Peyer's patch (tissue), 4 donors: ENCODE measurements at regions not wholly inside any gene's neighbourhood (a gene's known extent, or its start where the extent isn't known, plus 50 kb on each side); places are given as distances from the start of the nearest gene placed in this dataset.
"Not testable (repeated sequence)": the region's sequence is repeated elsewhere in the genome, so short reads cannot be mapped to it uniquely, and the experiment has no call there.

ENCODE experiments used
- DNase-seq, 3 donors: peaks; one replicate each; pipeline ENCODE4 v3.0.0-alpha.2; 2017 to 2019
- H3K27ac ChIP-seq, 4 donors: fragments of 200-600 bp; sonication (generic); one replicate each; pipeline ENCODE4 v1.5.1; 2016 to 2019
- H3K27me3 ChIP-seq, 2 donors: fragments of 200-600 bp; sonication (generic); one replicate each; pipeline ENCODE4 v1.5.1; 2019
- H3K36me3 ChIP-seq, 3 donors: fragments of 200-600 bp; sonication (generic); one replicate each; pipeline ENCODE4 v1.5.1; 2016 to 2019
- H3K4me1 ChIP-seq, 4 donors: fragments of 200-600 bp; sonication (generic); one replicate each; pipeline ENCODE4 v1.5.1; 2016 to 2019
- H3K4me3 ChIP-seq, 4 donors: fragments of 200-600 bp; sonication (generic); 1 replicate in 3 of 4; 2 replicates in 1 of 4; pipeline ENCODE4 v1.5.1; 2016 to 2019; ENCODE audit warnings: mild to moderate bottlenecking in 1 of 4
- H3K9me3 ChIP-seq, 4 donors: fragments of 200-600 bp; sonication (generic); one replicate each; pipeline ENCODE4 v1.5.1; 2016 to 2019; ENCODE audit warnings: mild to moderate bottlenecking in 1 of 4
- CTCF ChIP-seq, 6 experiments: fragments of 450-650 bp in 4 of 6; fragments of 200-600 bp in 2 of 6; sonication (generic) in 1 of 6; IDR thresholded peaks; one replicate each; pipeline ENCODE4 v1.5.1; 2017 to 2019; ENCODE audit warnings: antibody characterized with exemption in 6 of 6, mild to moderate bottlenecking in 3 of 6, moderate library complexity in 1 of 6
- POLR2A ChIP-seq, 2 donors: fragments of 450-650 bp; IDR thresholded peaks; one replicate each; pipeline ENCODE4 v1.5.1; 2017; ENCODE audit warnings: antibody characterized with exemption in 2 of 2, mild to moderate bottlenecking in 2 of 2, moderate library complexity in 2 of 2

DNA sequence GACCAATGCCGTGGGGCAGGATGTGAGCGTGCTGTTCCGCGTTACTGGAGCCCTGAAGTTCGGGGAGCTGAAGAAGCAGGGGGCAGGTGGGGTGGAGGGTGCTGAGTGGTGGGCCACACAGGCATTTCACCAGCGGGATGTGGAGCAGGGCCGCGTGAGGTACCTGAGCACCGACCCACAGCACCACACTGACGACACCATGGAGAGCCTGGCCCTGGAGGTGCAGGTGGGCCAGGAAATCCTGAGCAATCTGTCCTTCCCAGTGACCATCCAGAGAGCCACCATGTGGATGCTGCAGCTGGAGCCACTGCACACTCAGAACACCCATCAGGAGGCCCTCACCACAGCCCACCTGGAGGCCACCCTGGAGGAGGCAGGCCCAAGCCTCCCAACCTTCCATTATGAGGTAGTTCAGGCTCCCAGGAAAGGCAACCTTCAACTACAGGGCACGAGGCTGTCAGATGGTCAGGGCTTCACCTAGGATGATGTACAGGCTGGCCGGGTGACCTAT is 179.6 kb downstream of the TBC1D2B start:
- Histone ChIP-seq H3K9me3 (no peaks in the 10 kb centered on the region), H3K4me3 (no peak overlapping the region), H3K27ac (no peak overlapping the region), H3K4me1 (no peaks in the 10 kb centered on the region), H3K36me3 (no peaks in the 10 kb centered on the region), H3K27me3 (no peaks in the 10 kb centered on the region)
- no peak for DNase-seq
- TF ChIP-seq POLR2A (IDR thresholded peaks at IDR 0.05) = no peak
- TF ChIP-seq CTCF (IDR thresholded peaks at IDR 0.05) = no peak

DNA sequence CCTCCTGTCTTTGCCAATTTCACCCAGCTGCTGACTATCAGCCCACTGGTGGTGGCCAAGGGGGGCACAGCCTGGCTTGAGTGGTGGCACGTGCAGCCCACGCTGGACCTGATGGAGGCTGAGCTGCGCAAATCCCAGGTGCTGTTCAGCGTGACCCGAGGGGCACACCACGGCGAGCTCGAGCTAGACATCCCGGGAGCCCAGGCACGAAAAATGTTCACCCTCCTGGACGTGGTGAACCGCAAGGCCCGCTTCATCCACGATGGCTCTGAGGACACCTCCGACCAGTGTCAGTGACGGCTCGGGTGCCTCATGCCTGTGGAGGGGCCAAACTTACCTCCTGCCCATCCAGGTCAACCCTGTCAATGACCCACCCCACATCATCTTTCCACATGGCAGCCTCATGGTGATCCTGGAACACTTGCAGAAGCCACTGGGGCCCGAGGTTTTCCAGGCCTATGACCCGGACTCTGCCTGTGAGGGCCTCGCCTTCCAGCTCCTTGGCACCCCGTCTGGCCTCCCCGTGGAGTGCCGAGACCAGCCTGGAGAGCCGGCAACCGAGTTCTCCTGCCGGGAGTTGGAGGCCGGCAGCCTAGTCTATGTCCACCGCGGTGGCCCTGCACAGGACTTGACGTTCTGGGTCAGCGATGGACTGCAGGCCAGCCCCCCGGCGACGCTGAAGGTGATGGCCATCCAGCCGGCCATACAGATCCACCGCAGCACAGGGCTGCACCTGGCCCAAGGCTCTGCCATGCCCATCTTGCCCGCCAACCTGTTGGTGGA is 180.2 kb downstream of the TBC1D2B start:
- not testable (repeated sequence) for DNase-seq, H3K36me3 ChIP-seq, H3K4me1 ChIP-seq, H3K4me3 ChIP-seq, H3K27me3 ChIP-seq, H3K9me3 ChIP-seq, H3K27ac ChIP-seq

GRCh38 chr15:77896147-77897112 is 181.1 kb downstream of the TBC1D2B start:
- not testable (repeated sequence) for H3K27me3 ChIP-seq, DNase-seq, H3K4me1 ChIP-seq, H3K36me3 ChIP-seq, H3K27ac ChIP-seq, H3K9me3 ChIP-seq, H3K4me3 ChIP-seq

GRCh38 chr15:77895742-77896141 is 181.8 kb downstream of the TBC1D2B start:
- DNase-seq = no peak
- Histone ChIP-seq H3K27me3 (no peaks in the 10 kb centered on the region), H3K36me3 (no peaks in the 10 kb centered on the region), H3K9me3 (no peaks in the 10 kb centered on the region), H3K4me1 (no peaks in the 10 kb centered on the region), H3K27ac (no peak overlapping the region), H3K4me3 (no peak overlapping the region)
- TF ChIP-seq POLR2A (IDR thresholded peaks at IDR 0.05) (no peak), CTCF (IDR thresholded peaks at IDR 0.05) (no peak)

- H3K27ac ChIP-seq, H3K27me3 ChIP-seq, H3K36me3 ChIP-seq, H3K4me3 ChIP-seq, H3K9me3 ChIP-seq, DNase-seq, H3K4me1 ChIP-seq: not testable (repeated sequence)
Measured at GRCh38 chr15:77895145-77895544, 182.4 kb downstream of the TBC1D2B start.

GRCh38 chr15:77893671-77894640 is 183.6 kb downstream of the TBC1D2B start:
- not testable (repeated sequence) for H3K27ac ChIP-seq, H3K9me3 ChIP-seq, H3K27me3 ChIP-seq, H3K36me3 ChIP-seq, H3K4me3 ChIP-seq, DNase-seq, H3K4me1 ChIP-seq

GRCh38 chr15:77893246-77893645 is 184.3 kb downstream of the TBC1D2B start:
- not testable (repeated sequence) for H3K4me1 ChIP-seq, H3K27ac ChIP-seq, H3K36me3 ChIP-seq, DNase-seq, H3K9me3 ChIP-seq, H3K4me3 ChIP-seq, H3K27me3 ChIP-seq
